IMR-90 (cell line): ENCODE measurements at regions not wholly inside any gene's neighbourhood (a gene's known extent, or its start where the extent isn't known, plus 50 kb on each side); places are given as distances from the start of the nearest gene placed in this dataset.

ENCODE experiments used
- ATAC-seq: fragments of 200-7000 bp; cut with Tn5 transposase; 2 replicates; pipeline ENCODE4 v1.9.1; 2020; ENCODE audit warnings: low read depth, mild to moderate bottlenecking, moderate library complexity
- BruUV-seq: library from RNA; stranded (reverse); fragments of 400-500 nt; replicated peaks from 2 replicates; lab custom pipeline; 2021; lab: Mats Ljungman, UMichigan
- CTCF ChIA-PET: fragments of 300-600 bp; formaldehyde crosslinking; extraction: SDS; loops from one replicate; lab custom pipeline; 2021; ENCODE audit warnings: antibody characterized with exemption; lab: Yijun Ruan, JAX
- POLR2A ChIA-PET: fragments of 300-600 bp; sonication (Branson Sonifier 250); formaldehyde crosslinking; loops from one replicate; lab custom pipeline; 2022; ENCODE audit warnings: antibody characterized with exemption; ENCODE audit not compliant: unreplicated experiment; lab: Charles Lee
- DNase-seq: peaks from one replicate; pipeline ENCODE4 v3.0.0; 2013
- H2AFZ ChIP-seq: replicated peaks from 2 replicates; pipeline ENCODE3; 2013; ENCODE audit warnings: low read length, mild to moderate bottlenecking; ENCODE audit not compliant: poor library complexity
- H2AK5ac ChIP-seq: 2 replicates; pipeline ENCODE4 v1.6.1; 2013; ENCODE audit warnings: low read depth, low read length, inconsistent platforms
- H2AK9ac ChIP-seq: replicated peaks from 2 replicates; pipeline ENCODE3; 2013; ENCODE audit warnings: mild to moderate bottlenecking, low read depth, low read length, moderate library complexity; ENCODE audit not compliant: poor library complexity
- H2BK120ac ChIP-seq: 2 replicates; pipeline ENCODE4 v1.6.1; 2013; ENCODE audit warnings: low read depth, low read length, inconsistent platforms
- H2BK15ac ChIP-seq: 3 replicates; pipeline ENCODE4 v1.6.1; 2013; ENCODE audit warnings: low read depth, low read length, inconsistent platforms
- H2BK20ac ChIP-seq: 2 replicates; pipeline ENCODE4 v1.6.1; 2013; ENCODE audit warnings: low read depth, mild to moderate bottlenecking, inconsistent platforms, low read length, moderate library complexity
- H2BK5ac ChIP-seq: 2 replicates; pipeline ENCODE4 v1.6.1; 2013; ENCODE audit warnings: mild to moderate bottlenecking, low read depth, low read length, inconsistent platforms; ENCODE audit not compliant: poor library complexity, severe bottlenecking
- H3K14ac ChIP-seq: replicated peaks from 2 replicates; pipeline ENCODE4 v1.6.1; 2013; ENCODE audit warnings: low read depth, low read length, inconsistent platforms
- H3K18ac ChIP-seq: 2 replicates; pipeline ENCODE4 v1.6.1; 2013; ENCODE audit warnings: low read depth, low read length, control low read depth
- H3K23ac ChIP-seq: 2 replicates; pipeline ENCODE4 v1.6.1; 2013; ENCODE audit warnings: low read depth, low read length, inconsistent platforms
- H3K27ac ChIP-seq: 2 replicates; pipeline ENCODE4 v1.5.1; 2013; ENCODE audit warnings: mild to moderate bottlenecking, control low read depth, low read length; ENCODE audit not compliant: insufficient read depth
- H3K27me3 ChIP-seq: 2 replicates; pipeline ENCODE4 v1.6.1; 2013; ENCODE audit warnings: low read length; ENCODE audit not compliant: control insufficient read depth, insufficient read depth
- H3K36me3 ChIP-seq: 2 replicates; pipeline ENCODE4 v1.6.1; 2013; ENCODE audit warnings: low read length, mixed read lengths; ENCODE audit not compliant: control insufficient read depth, insufficient read depth
- H3K4ac ChIP-seq: 2 replicates; pipeline ENCODE4 v1.6.1; 2013; ENCODE audit warnings: low read depth, low read length, inconsistent platforms
- H3K4me1 ChIP-seq: 2 replicates; pipeline ENCODE4 v1.6.1; 2013; ENCODE audit warnings: low read length, mixed read lengths; ENCODE audit not compliant: control insufficient read depth, insufficient read depth
- H3K4me2 ChIP-seq: 2 replicates; pipeline ENCODE4 v1.6.1; 2013; ENCODE audit warnings: low read depth, mild to moderate bottlenecking, control low read depth, low read length, moderate library complexity
- H3K4me3 ChIP-seq: 2 replicates; pipeline ENCODE4 v1.5.1; 2013; ENCODE audit warnings: low read depth, mild to moderate bottlenecking, control low read depth, low read length, moderate library complexity; ENCODE audit not compliant: insufficient read depth
- H3K56ac ChIP-seq: 2 replicates; pipeline ENCODE4 v1.6.1; 2013; ENCODE audit warnings: low read length, inconsistent platforms; ENCODE audit not compliant: insufficient read depth; ENCODE audit errors: extremely low read depth
- H3K79me1 ChIP-seq, 2 experiments: 2 replicates each; pipeline ENCODE4 v1.6.1; 2013; ENCODE audit warnings: low read length in 2 of 2, inconsistent platforms in 1 of 2, low read depth in 1 of 2
- H3K9ac ChIP-seq: 2 replicates; pipeline ENCODE4 v1.6.1; 2013; ENCODE audit warnings: low read depth, low read length, control low read depth
- H3K9me1 ChIP-seq: 2 replicates; pipeline ENCODE4 v1.6.1; 2013; ENCODE audit warnings: low read length, inconsistent platforms; ENCODE audit not compliant: insufficient read depth
- H3K9me3 ChIP-seq: 2 replicates; pipeline ENCODE4 v1.6.1; 2013; ENCODE audit warnings: low read length; ENCODE audit not compliant: control insufficient read depth, insufficient read depth
- H4K20me1 ChIP-seq: 2 replicates; pipeline ENCODE4 v1.6.1; 2013; ENCODE audit warnings: low read length, inconsistent platforms; ENCODE audit not compliant: insufficient read depth
- H4K5ac ChIP-seq: 2 replicates; pipeline ENCODE4 v1.6.1; 2013; ENCODE audit warnings: mild to moderate bottlenecking, low read depth, low read length, control low read depth
- H4K8ac ChIP-seq, 2 experiments: 2 replicates each; pipeline ENCODE4 v1.6.1; 2013; ENCODE audit warnings: low read depth in 2 of 2, low read length in 2 of 2, control low read depth in 1 of 2, inconsistent platforms in 1 of 2
- H4K91ac ChIP-seq: 2 replicates; pipeline ENCODE4 v1.6.1; 2013; ENCODE audit warnings: low read depth, low read length, inconsistent platforms; ENCODE audit not compliant: insufficient read depth
- BHLHE40 ChIP-seq: fragments of 150-350 bp; IDR thresholded peaks from 2 replicates; pipeline ENCODE4 v1.6.1; 2016; ENCODE audit warnings: mild to moderate bottlenecking, low read depth, low read length
- CEBPB ChIP-seq: IDR thresholded peaks from 2 replicates; pipeline ENCODE4 v1.6.1; 2012; ENCODE audit warnings: low read depth, low read length, improper control_type of control experiment
- CHD1 ChIP-seq: IDR thresholded peaks from 2 replicates; pipeline ENCODE4 v1.6.1; 2012; ENCODE audit warnings: low read depth, low read length, improper control_type of control experiment
- FOS ChIP-seq: fragments of 150-350 bp; IDR thresholded peaks from 2 replicates; pipeline ENCODE4 v1.6.1; 2016; ENCODE audit warnings: low read depth, low read length
- MAFK ChIP-seq: IDR thresholded peaks from 2 replicates; pipeline ENCODE4 v1.6.1; 2012; ENCODE audit warnings: low read depth, low read length, improper control_type of control experiment
- MAZ ChIP-seq: IDR thresholded peaks from 2 replicates; pipeline ENCODE4 v1.6.1; 2012; ENCODE audit warnings: low read depth, mild to moderate bottlenecking, low read length, improper control_type of control experiment, moderate library complexity, borderline replicate concordance
- MXI1 ChIP-seq: IDR thresholded peaks from 2 replicates; pipeline ENCODE4 v1.6.1; 2012; ENCODE audit warnings: low read depth, mild to moderate bottlenecking, low read length, moderate library complexity, borderline replicate concordance
- NFE2L2 ChIP-seq: fragments of 150-350 bp; IDR thresholded peaks from 2 replicates; pipeline ENCODE4 v1.6.1; 2016; ENCODE audit warnings: low read depth, mild to moderate bottlenecking, low read length
- POLR2A ChIP-seq: IDR thresholded peaks from 2 replicates; pipeline ENCODE4 v1.6.1; 2012; ENCODE audit warnings: mild to moderate bottlenecking, low read depth, low read length
- RAD21 ChIP-seq: IDR thresholded peaks from 2 replicates; pipeline ENCODE4 v1.6.1; 2012; ENCODE audit warnings: low read length, improper control_type of control experiment
- RCOR1 ChIP-seq: IDR thresholded peaks from 2 replicates; pipeline ENCODE4 v1.6.1; 2012; ENCODE audit warnings: mild to moderate bottlenecking, low read length, improper control_type of control experiment; ENCODE audit not compliant: insufficient replicate concordance
- RFX5 ChIP-seq: IDR thresholded peaks from 2 replicates; pipeline ENCODE4 v1.8.0; 2012; ENCODE audit warnings: low read depth, mild to moderate bottlenecking, low read length, moderate library complexity
- WGBS, 2 experiments: methylation state at CpG; one replicate each; pipeline versions ENCODE4 v1.1.5 to v1.1.7; 2013; ENCODE audit warnings: missing lambda C conversion rate in 2 of 2; ENCODE audit not compliant: insufficient read length in 1 of 2; ENCODE audit errors: extremely low coverage in 2 of 2; 5-methylcytosine and 5-hydroxymethylcytosine counted together
- dilution Hi-C: fragments of 300-500 bp; cut with HindIII; formaldehyde crosslinking; loops from one replicate; pipeline ENCODE4 v1.14.3; 2018; ENCODE audit warnings: low sequenced_read_pairs; ENCODE audit not compliant: unreplicated experiment
- in situ Hi-C: fragments of 300-500 bp; cut with MboI; formaldehyde crosslinking; loops from 3 replicates; pipeline ENCODE4 v1.14.3; 2019; ENCODE audit warnings: low sequenced_read_pairs, inconsistent platforms, mixed read lengths
- intact Hi-C: fragments of 100-400 bp; cut with micrococcal nuclease; formaldehyde crosslinking; loops from 2 replicates; pipeline ENCODE4 v1.10.0; 2022
- TF ChIP-seq, protein P1 (sequence below): fragments of 150-350 bp; IDR thresholded peaks from 2 replicates; pipeline ENCODE4 v1.6.1; 2017; ENCODE audit warnings: mild to moderate bottlenecking, antibody characterized with exemption, low read length, low read depth
- TF ChIP-seq, protein P2 (sequence below): fragments of 150-350 bp; IDR thresholded peaks from 2 replicates; pipeline ENCODE4 v1.6.1; 2016; ENCODE audit warnings: low read depth, mild to moderate bottlenecking, low read length, moderate library complexity, borderline replicate concordance
- TF ChIP-seq, protein P3 (sequence below): conservative IDR thresholded peaks from 2 replicates; pipeline ENCODE4 v1.5.1; 2012; ENCODE audit warnings: mild to moderate bottlenecking, low read depth, low read length, improper control_type of control experiment

GRCh38 chr12:91632042-91632786, 449.6 kb upstream of the DCN start:
- H2BK120ac ChIP-seq = no peak overlapping the region
- no peak overlapping the region for H3K23ac ChIP-seq
- no peak overlapping the region for H3K9ac ChIP-seq
- H2BK5ac ChIP-seq = no peak overlapping the region
- DNase-seq = no peak
- no peaks in the 10 kb centered on the region for H3K4me1 ChIP-seq
- CTCF ChIA-PET = interaction anchor here (0.6 kb wide), 1 partner anchor 172 kb away, joined by 3 read pairs; no protein-coding TSS in a partner anchor
- no peaks in the 10 kb centered on the region for H3K36me3 ChIP-seq
- in situ Hi-C loops (no loop called here), dilution Hi-C loops (no loop called here), intact Hi-C loops (no loop called here)
- no peak overlapping the region for H3K27ac ChIP-seq
- H4K20me1 ChIP-seq = no peaks in the 10 kb centered on the region
- ATAC-seq = no peak
- TF ChIP-seq MXI1 (no peak), RAD21 (no peak), RFX5 (no peak), RCOR1 (no peak), CHD1 (no peak), MAFK (no peak), CEBPB (no peak), FOS (no peak), NFE2L2 (no peak), BHLHE40 (no peak), MAZ (no peak), POLR2A (no peak)
- TF ChIP-seq, protein P1, sequence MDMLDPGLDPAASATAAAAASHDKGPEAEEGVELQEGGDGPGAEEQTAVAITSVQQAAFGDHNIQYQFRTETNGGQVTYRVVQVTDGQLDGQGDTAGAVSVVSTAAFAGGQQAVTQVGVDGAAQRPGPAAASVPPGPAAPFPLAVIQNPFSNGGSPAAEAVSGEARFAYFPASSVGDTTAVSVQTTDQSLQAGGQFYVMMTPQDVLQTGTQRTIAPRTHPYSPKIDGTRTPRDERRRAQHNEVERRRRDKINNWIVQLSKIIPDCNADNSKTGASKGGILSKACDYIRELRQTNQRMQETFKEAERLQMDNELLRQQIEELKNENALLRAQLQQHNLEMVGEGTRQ = no peak
- TF ChIP-seq, protein P2, sequence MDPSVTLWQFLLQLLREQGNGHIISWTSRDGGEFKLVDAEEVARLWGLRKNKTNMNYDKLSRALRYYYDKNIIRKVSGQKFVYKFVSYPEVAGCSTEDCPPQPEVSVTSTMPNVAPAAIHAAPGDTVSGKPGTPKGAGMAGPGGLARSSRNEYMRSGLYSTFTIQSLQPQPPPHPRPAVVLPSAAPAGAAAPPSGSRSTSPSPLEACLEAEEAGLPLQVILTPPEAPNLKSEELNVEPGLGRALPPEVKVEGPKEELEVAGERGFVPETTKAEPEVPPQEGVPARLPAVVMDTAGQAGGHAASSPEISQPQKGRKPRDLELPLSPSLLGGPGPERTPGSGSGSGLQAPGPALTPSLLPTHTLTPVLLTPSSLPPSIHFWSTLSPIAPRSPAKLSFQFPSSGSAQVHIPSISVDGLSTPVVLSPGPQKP = no peak
- TF ChIP-seq, protein P3, sequence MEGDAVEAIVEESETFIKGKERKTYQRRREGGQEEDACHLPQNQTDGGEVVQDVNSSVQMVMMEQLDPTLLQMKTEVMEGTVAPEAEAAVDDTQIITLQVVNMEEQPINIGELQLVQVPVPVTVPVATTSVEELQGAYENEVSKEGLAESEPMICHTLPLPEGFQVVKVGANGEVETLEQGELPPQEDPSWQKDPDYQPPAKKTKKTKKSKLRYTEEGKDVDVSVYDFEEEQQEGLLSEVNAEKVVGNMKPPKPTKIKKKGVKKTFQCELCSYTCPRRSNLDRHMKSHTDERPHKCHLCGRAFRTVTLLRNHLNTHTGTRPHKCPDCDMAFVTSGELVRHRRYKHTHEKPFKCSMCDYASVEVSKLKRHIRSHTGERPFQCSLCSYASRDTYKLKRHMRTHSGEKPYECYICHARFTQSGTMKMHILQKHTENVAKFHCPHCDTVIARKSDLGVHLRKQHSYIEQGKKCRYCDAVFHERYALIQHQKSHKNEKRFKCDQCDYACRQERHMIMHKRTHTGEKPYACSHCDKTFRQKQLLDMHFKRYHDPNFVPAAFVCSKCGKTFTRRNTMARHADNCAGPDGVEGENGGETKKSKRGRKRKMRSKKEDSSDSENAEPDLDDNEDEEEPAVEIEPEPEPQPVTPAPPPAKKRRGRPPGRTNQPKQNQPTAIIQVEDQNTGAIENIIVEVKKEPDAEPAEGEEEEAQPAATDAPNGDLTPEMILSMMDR = no peak
- no peak overlapping the region for H4K8ac ChIP-seq
- no peaks in the 10 kb centered on the region for H3K27me3 ChIP-seq
- no TSS peak for BruUV-seq
- H3K18ac ChIP-seq = no peak overlapping the region
- no peak overlapping the region for H2AK9ac ChIP-seq
- no peak overlapping the region for H3K4me2 ChIP-seq
- no peak overlapping the region for H2AK5ac ChIP-seq
- no peak overlapping the region for H4K91ac ChIP-seq
- H3K79me1 ChIP-seq = no peaks in the 10 kb centered on the region
- no peaks in the 10 kb centered on the region for H3K9me1 ChIP-seq
- no peak overlapping the region for H4K5ac ChIP-seq
- H3K56ac ChIP-seq = no peak overlapping the region
- H3K4ac ChIP-seq = no peak overlapping the region
- no peaks in the 10 kb centered on the region for H3K9me3 ChIP-seq
- H2BK20ac ChIP-seq = no peak overlapping the region
- POLR2A ChIA-PET = no interaction called here
- no peak overlapping the region for H3K14ac ChIP-seq
- H3K4me3 ChIP-seq = no peak overlapping the region
- no peak overlapping the region for H2BK15ac ChIP-seq
- no peak overlapping the region for H2AFZ ChIP-seq
- no CpG with 5 or more reads among the region's 4 CpGs for whole genome bisulfite sequencing, 2 experiments
